ENCODE measurements at regions not wholly inside any gene's neighbourhood (a gene's known extent, or its start where the extent isn't known, plus 50 kb on each side); places are given as distances from the start of the nearest gene placed in this dataset.

DNA sequence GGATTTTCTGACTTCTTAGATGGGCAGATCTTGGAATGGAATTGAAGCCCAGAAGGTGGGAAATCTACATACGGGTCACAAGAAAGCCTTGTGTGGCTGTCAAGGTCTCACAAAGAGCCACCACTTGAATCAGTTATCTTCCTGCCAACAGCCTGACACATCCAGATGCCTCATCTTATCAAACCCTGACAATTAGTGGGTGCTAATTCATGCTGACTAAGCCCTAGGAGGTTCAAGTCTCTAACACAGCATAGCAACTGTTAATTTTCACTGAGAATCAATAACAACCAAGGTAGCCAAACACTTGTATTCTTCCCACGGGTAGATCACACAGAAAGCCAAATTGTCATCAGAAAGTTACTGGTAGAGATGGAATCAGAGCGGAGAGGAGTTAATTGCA, 222.2 kb downstream of the TMEM167A start:
- no peak overlapping the region for H3K9ac ChIP-seq (ENCODE audit: insufficient read depth in 1 of 2, low read depth in 2 of 2, low read length in 2 of 2)
- FAIRE-seq = no peak
- no peak for ATAC-seq
- CTCF ChIA-PET (ENCODE audit: low intra/inter-chr PET ratio) = no interaction called here
- H3K9me1 ChIP-seq (ENCODE audit: control insufficient read depth, insufficient read depth, low read length) = no peaks in the 10 kb centered on the region
- in situ Hi-C loops (cut with MboI) (no loop called here), intact Hi-C loops (cut with micrococcal nuclease) (no loop called here)
- POLR2A ChIA-PET = no interaction called here
- peak; percentile 28 for TF ChIP-seq CBFA2T3 (IDR thresholded peaks at IDR 0.05)
- TF ChIP-seq NFATC3 (IDR thresholded peaks at IDR 0.05) = no peak
- no peak for TF ChIP-seq ZNF79 (CRISPR knock-in tag; IDR thresholded peaks at IDR 0.05; ENCODE audit: low read depth)
- TF ChIP-seq MAFG (tag; conservative IDR thresholded peaks at IDR 0.05) = peak; percentile 33
- H3K27ac ChIP-seq (ENCODE audit: extremely low read depth, low read depth, low read length) = no peak overlapping the region
- no TSS peak for BruUV-seq (replicated peaks)
- no peaks in the 10 kb centered on the region for H3K36me3 ChIP-seq (ENCODE audit: control insufficient read depth, insufficient read depth, low read length)
- no peak overlapping the region for H3K4me2 ChIP-seq (ENCODE audit: insufficient read depth, low read length)
- DNase-seq (ENCODE audit: extremely low read depth in 1 of 4, low spot score in 3 of 4) = no peak
- peaks cover 0 to 10% of the 10 kb centered on the region in 2 experiments; a peak in 2 of 5 replicates for H3K27me3 ChIP-seq (ENCODE audit: control insufficient read depth in 2 of 2, insufficient read depth in 2 of 2, low read length in 2 of 2)
- no peak overlapping the region for H3K4me3 ChIP-seq
- no peaks in the 10 kb centered on the region for H3K79me2 ChIP-seq (ENCODE audit: control insufficient read depth, insufficient read depth, low read length)
- 7% methylated on average over 3 of the region's 3 CpGs for WGBS (ENCODE audit: insufficient coverage, low coverage, missing lambda C conversion rate)
- no peak overlapping the region for H2AFZ ChIP-seq (ENCODE audit: low read depth, low read length)
- 0 out of 5 replicates have a peak, but pooled peaks cover 0 to 6% of the 10 kb centered on the region in 2 experiments for H3K4me1 ChIP-seq (replicated peaks in 1 of 2; ENCODE audit: control insufficient read depth in 2 of 2, insufficient read depth in 2 of 2, low read length in 2 of 2)
- H4K20me1 ChIP-seq (replicated peaks; ENCODE audit: control insufficient read depth, insufficient read depth, low read length) = no peaks in the 10 kb centered on the region
- H3K9me3 ChIP-seq (replicated peaks; ENCODE audit: control insufficient read depth, insufficient read depth, low read depth, low read length) = no peaks in the 10 kb centered on the region

DNA sequence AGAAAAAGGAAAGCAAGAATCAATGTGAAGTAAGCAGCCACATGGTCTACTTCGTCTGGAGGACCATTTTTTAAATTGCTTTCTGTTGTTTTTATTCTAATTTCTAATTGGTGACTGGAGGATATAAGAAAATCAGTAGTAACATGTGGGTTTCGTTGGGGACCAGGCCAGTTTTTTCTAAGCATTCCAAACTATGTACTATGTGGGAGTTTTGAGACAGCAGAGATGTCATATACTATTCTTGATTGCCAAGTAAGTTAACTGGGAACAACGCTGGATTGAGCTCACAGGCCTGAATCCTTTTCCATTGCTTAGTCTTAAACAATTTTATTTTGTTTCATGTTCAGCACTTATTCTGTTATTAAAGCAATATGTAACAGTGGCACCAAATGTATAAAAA, 225.7 kb downstream of the TMEM167A start:
- no peaks in the 10 kb centered on the region for H3K9me3 ChIP-seq (replicated peaks; ENCODE audit: control insufficient read depth, insufficient read depth, low read depth, low read length)
- H3K9ac ChIP-seq (ENCODE audit: insufficient read depth in 1 of 2, low read depth in 2 of 2, low read length in 2 of 2) = no peak overlapping the region
- no peak overlapping the region for H2AFZ ChIP-seq (ENCODE audit: low read depth, low read length)
- no TSS peak for BruUV-seq (replicated peaks)
- no peaks in the 10 kb centered on the region for H3K36me3 ChIP-seq (ENCODE audit: control insufficient read depth, insufficient read depth, low read length)
- no peak overlapping the region for H3K4me3 ChIP-seq
- H4K20me1 ChIP-seq (replicated peaks; ENCODE audit: control insufficient read depth, insufficient read depth, low read length) = no peaks in the 10 kb centered on the region
- intact Hi-C loops (cut with micrococcal nuclease) (no loop called here), in situ Hi-C loops (cut with MboI) (no loop called here)
- H3K27me3 ChIP-seq (ENCODE audit: control insufficient read depth in 2 of 2, insufficient read depth in 2 of 2, low read length in 2 of 2) = peaks cover 0 to 5% of the 10 kb centered on the region in 2 experiments; a peak in 2 of 5 replicates
- no peaks in the 10 kb centered on the region for H3K79me2 ChIP-seq (ENCODE audit: control insufficient read depth, insufficient read depth, low read length)
- ChIA-PET CTCF (ENCODE audit: low intra/inter-chr PET ratio) (no interaction called here), POLR2A (no interaction called here)
- H3K9me1 ChIP-seq (ENCODE audit: control insufficient read depth, insufficient read depth, low read length) = no peaks in the 10 kb centered on the region
- ATAC-seq = no peak
- DNase-seq (ENCODE audit: extremely low read depth in 1 of 4, low spot score in 3 of 4) = no peak
- H3K4me1 ChIP-seq (replicated peaks in 1 of 2; ENCODE audit: control insufficient read depth in 2 of 2, insufficient read depth in 2 of 2, low read length in 2 of 2) = 0 out of 5 replicates have a peak, but pooled peaks cover 0 to 6% of the 10 kb centered on the region in 2 experiments
- no peak for FAIRE-seq
- WGBS (ENCODE audit: insufficient coverage, low coverage, missing lambda C conversion rate) = 0% methylated on average over 3 of the region's 3 CpGs
- H3K27ac ChIP-seq (ENCODE audit: extremely low read depth, low read depth, low read length) = no peak overlapping the region
- H3K4me2 ChIP-seq (ENCODE audit: insufficient read depth, low read length) = no peak overlapping the region
- TF ChIP-seq SMAD1 (IDR thresholded peaks at IDR 0.05; ENCODE audit: low read depth, low read length, partially characterized antibody) (no peak), ASH1L (IDR thresholded peaks at IDR 0.05; ENCODE audit: borderline replicate concordance, low read depth, partially characterized antibody) (no peak), ZNF57 (CRISPR knock-in tag; IDR thresholded peaks at IDR 0.05) (no peak), IFI16 (CRISPR knock-in tag; IDR thresholded peaks at IDR 0.05) (no peak)
